Keratinocyte (primary cell): ENCODE measurements at regions not wholly inside any gene's neighbourhood (a gene's known extent, or its start where the extent isn't known, plus 50 kb on each side); places are given as distances from the start of the nearest gene placed in this dataset.

Experiments used
- EZH2 ChIP-seq: IDR thresholded peaks from one replicate; pipeline ENCODE4 v1.6.1; 2012; ENCODE audit warnings: inconsistent platforms, mild to moderate bottlenecking, low read length, moderate library complexity
- TF ChIP-seq, protein P1 (sequence below), 3 experiments: IDR thresholded peaks in 1 of 3; conservative IDR thresholded peaks in 1 of 3; optimal IDR thresholded peaks in 1 of 3; 2 replicates in 2 of 3; 3 replicates in 1 of 3; pipeline versions ENCODE3 to v1.5.1; 2011; ENCODE audit warnings: low read length in 3 of 3, mild to moderate bottlenecking in 3 of 3, moderate library complexity in 2 of 3, control low read depth in 1 of 3, inconsistent platforms in 1 of 3; ENCODE audit not compliant: insufficient read depth in 2 of 3; ENCODE audit errors: extremely low read depth in 1 of 3

DNA sequence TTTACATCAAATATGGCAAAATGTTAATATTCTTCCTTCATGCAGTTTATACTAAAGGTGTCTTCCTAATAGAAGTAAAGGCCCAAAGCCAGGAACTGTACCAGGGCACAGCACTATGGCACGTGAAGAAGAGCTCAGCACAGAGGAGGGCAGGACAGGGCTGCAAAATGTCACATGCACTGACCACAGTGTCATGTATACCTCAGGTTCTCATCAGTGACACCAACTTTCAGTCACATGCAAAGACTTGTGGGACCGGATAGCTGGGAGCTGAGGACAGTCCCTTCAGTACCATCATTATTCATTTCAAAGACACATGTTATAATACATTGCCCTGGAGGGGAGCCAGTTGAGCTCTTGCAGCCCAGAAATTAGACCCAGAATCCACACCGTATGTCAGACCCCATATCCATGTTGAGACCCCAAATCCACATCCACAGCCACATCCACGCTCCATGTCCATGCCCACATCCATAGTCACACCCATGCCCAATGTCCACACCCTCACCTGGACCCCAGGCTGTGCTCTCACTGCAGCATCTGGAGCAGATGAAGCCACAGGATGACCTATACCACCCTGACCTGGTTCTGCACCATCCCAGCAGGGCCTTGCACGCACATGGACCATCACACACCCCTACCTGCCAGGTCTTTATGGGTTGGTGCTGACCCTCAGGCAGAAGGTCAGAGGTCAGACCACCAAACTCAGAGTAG, 111.8 kb downstream of the TUBA3C start:
- TF ChIP-seq, protein P1, sequence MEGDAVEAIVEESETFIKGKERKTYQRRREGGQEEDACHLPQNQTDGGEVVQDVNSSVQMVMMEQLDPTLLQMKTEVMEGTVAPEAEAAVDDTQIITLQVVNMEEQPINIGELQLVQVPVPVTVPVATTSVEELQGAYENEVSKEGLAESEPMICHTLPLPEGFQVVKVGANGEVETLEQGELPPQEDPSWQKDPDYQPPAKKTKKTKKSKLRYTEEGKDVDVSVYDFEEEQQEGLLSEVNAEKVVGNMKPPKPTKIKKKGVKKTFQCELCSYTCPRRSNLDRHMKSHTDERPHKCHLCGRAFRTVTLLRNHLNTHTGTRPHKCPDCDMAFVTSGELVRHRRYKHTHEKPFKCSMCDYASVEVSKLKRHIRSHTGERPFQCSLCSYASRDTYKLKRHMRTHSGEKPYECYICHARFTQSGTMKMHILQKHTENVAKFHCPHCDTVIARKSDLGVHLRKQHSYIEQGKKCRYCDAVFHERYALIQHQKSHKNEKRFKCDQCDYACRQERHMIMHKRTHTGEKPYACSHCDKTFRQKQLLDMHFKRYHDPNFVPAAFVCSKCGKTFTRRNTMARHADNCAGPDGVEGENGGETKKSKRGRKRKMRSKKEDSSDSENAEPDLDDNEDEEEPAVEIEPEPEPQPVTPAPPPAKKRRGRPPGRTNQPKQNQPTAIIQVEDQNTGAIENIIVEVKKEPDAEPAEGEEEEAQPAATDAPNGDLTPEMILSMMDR (optimal IDR thresholded peaks at IDR 0.05 in 1 of 3, IDR thresholded peaks at IDR 0.05 in 1 of 3, conservative IDR thresholded peaks at IDR 0.05 in 1 of 3; ENCODE audit: extremely low read depth in 1 of 3, insufficient read depth in 2 of 3, low read length in 3 of 3), result no peak
- no peak for TF ChIP-seq EZH2
